ENCODE measurements at regions not wholly inside any gene's neighbourhood (a gene's known extent, or its start where the extent isn't known, plus 50 kb on each side); places are given as distances from the start of the nearest gene placed in this dataset.

DNA sequence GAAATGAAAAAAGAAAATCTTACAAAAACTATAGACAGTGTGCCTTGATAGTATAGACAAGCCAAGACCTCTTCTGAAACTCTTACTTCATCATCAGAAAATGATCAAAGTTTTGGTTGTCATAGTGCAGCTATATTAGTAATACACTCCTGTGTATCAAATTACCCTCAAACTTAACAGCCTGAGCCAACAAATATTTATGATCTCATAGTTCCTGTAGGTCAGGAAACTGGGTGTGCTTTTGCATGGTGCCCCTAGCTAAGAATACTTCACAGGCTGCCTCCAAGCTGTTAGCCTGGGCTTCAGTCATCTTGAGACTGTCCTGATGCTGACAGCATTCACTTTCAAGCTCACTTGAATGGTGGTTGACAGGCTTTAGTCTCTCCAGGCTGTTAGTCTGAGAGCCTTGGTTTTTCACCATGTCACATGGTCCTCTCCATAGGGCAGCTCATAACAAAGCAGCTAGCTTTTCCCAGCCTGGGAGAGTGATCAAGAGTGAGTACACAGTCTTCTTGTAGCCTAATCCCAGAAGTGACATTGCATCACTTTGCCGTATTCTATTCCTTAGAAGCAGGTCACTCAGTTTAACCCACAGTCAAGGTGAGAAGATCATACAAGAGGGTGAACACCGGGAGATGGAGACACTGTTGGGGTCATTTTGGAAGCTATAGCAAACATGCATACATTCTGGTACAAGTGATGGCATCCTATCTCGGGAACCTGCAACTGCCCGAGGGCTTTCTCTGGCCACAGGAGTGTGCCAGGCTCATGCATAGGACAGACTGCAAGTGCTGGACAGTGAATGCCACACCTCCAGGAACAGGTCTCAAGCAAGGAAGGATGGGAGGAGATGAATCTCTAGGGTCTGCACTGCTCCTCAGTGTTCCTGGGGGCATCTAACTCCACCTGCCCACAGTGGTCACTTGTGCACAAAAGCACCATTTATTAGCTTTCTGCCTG lies 173.4 kb upstream of the CADPS start:
- no peak for FAIRE-seq

DNA sequence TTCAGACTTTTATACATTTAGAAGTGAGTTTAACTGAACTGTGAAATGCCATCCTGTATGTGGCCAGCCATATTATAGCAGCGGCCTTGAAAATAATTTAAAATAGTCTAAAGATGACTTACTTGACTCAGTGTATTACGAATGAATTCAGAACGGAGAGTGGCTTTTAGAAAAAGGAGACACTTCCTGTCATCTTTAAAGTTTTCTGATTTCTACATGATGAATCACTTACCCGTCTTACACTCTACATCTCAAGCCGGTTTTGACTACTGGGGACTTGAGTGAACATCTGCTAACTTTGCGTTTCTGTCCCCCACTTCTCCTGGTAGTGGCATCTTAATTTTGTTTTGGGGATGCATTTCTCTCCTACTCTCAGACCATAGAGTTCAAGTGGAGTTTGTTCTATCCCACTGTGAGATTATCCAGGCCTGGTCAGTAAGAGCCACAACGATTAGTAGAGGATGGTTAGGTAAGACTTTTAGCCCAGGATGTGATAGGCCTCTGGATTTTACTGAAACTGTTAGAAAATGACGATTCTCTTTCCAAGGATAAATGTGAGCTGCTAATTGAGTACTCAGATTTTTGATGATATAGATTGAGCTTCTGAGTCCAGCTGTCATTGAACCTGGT lies 175.4 kb upstream of the CADPS start:
- no peak for FAIRE-seq

GRCh38 chr3:63051920-63052319 lies 176.7 kb upstream of the CADPS start:
- no peak for FAIRE-seq

DNA sequence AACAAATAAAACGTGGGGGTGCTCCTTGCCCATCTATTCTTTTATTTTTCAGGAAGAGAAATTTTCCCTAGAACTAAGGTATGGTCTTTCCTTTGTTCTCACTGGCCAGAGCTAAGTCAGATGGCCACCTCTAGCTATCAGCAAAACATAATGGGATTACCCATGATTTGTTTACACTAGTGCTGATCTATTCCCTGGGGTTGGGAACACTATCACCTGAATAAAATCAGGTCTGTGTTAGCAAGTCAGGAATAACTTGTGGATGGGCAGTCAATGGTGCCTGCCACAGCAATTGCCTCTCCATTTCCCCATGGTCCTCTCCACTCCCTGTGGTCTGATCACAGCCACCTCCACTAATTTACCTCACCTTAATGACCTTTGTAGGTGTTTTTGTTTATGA lies 181.7 kb upstream of the CADPS start:
- no peak for FAIRE-seq

DNA sequence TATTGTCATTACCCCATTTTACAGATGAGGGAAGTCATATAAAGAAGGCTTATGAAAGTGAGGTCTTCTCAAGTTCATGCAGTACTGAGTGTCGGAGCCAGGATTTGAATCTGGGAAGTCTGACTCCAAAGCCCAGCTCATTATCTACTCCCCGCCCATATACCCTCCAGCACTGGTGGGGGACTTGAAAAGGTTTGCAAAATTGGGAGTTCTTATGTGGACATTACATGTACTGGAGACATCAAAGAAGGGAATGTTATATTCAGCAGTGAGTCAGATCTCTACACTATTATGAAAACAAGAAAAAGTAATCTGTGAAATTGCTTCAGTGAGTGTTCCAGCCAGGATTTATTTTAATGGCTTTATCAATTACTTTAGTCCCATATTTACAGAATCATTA lies 185.2 kb upstream of the CADPS start:
- FAIRE-seq = no peak

DNA sequence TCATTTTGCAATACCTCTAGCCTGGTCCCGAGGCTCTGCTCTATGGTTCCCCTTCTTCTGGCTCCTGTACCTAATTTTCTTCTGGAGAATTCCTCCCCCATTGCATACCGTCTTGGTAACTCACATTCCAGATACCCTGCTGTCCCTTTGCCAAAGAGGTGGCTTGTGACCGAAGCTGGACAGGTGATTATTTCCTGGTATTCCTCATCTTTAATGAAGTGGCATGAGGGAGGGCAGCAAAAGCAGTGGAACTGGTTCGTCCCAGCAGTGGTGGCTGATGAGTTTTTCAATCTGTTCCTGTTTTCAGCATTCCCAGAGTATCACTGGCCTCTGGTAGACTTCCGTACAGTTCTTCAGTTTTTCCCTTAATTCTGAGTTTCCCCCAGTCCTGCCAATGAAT lies 186.2 kb upstream of the CADPS start:
- no peak for FAIRE-seq

DNA sequence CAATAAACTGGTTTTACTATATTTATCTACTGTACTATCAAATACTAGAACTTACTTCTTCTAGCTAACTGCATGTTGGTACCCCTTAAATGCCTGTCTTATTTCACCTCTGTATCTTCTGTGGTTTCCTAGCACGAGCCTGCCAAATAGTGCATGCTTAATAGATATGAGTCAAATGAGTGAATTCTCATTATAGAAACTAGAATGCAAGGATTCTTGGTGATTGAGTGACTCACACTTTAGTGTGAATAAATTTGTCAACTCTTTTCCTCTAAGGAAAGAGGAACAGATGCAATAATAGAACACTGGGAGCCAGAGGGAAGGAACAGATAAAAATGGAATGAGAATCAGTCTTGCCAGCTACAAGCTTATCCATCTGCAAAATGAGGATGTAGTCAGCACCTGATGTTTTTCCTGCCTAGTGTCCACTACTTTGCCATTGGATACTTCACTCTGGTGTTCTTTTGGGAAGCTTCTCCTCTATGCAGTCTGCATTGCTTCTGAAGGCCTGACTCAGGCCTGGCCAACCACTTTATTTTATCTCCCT lies 189.1 kb upstream of the CADPS start:
- peak; percentile 96 for FAIRE-seq

DNA sequence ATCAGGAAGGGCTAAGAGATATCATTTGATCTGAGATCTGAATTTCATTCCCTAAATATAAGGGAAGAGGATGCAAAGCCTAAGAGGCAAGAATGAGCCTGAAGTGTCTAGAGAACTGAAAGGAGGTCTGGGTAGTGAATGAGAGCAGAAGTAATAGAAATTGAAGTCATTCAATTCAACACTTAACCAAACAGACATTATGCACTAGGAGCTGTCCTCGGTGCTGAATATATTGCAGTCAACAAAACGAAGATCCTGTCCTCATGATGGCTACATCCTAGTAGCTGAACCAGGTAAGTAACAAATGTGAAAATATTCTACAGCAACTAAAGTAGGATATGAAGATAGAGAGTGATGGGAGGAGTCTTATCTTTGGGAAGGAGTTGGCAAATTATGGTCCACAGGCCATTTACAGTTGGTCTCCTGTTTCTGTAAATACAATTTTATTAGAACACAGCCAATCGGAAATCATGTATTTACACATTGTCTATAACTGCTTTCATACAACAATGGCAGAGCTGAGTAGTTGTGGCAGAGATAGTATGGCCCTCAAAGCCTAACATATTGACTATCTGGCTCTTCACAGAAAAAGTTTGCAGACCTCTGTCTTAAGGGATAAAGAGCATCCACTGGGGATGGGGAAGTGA lies 192.9 kb upstream of the CADPS start:
- FAIRE-seq = no peak

GRCh38 chr3:63069806-63070475 lies 194.7 kb upstream of the CADPS start:
- FAIRE-seq = peak; percentile 97

DNA sequence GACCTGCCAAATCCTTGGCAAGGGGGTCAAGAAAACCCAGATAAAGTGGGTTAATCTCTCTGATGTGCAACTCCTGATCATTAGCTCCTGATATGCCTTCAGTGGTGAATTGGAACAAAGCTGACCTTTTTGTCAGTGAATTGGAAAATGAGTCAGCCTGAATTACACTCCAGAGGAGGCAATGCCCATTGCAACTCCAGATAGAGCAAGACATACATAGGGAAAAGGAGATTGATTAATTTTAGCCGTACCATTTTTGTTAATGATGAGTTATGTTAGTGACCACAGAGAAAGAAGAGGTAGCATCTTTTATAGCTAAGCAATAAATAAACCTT lies 195.2 kb upstream of the CADPS start:
- FAIRE-seq = no peak

DNA sequence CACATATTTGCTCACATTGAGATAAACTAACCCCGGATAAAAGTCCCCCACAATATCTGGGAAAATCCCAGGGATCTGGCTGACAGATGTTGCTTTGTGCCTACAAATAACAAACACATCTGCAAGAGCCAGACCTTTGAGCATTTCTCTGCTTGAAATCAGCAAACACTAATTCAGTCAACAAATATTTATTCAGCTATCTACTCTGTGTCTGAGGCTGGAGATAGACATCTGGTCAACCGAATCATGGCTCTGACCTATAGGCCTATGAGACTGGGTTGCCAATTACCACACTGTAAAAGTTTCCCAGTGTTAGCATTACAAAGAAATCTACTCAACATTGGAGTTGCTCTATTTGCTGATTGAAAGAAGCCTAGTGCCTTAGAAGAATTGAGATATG lies 201.1 kb upstream of the CADPS start:
- peak; percentile 30 for FAIRE-seq

- FAIRE-seq = no peak
Measured at GRCh38 chr3:63086190-63086589, 191.9 kb upstream of the SYNPR start.

DNA sequence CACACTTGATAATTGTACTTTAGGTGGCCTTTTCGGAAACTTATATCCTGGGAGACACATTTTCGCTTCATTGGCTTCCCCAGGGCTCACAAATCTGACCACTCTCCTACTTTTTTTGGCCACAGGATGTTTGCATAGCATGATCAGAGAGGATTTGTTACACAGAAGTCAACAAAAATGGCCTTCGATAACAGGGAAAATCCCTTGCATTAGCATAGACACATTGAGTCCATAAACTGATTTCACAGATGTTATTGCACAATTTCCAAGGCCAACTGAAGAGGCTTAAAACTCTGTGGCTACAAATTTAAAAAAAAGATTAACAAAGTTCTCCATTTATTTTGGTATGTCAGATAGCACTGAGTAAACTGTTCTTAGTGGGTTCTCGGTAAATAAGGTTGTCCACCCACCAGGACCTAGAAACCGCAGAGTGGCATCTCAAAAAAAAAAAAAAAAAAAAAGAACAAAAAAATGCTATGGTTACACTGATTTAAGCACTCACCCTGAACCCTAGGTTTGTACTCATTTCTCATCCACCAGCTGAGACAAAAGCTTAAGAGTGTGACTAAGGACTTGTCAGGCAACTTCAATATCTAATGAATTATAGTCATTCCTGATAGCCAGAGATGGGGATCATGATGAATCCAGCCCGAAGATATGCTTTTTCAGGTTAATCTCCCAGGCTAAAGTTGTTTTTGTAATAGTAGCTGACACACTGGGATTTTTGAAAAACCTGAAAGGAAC lies 188.9 kb upstream of the SYNPR start:
- FAIRE-seq = no peak

GRCh38 chr3:63089751-63090132 lies 188.4 kb upstream of the SYNPR start:
- no peak for FAIRE-seq

DNA sequence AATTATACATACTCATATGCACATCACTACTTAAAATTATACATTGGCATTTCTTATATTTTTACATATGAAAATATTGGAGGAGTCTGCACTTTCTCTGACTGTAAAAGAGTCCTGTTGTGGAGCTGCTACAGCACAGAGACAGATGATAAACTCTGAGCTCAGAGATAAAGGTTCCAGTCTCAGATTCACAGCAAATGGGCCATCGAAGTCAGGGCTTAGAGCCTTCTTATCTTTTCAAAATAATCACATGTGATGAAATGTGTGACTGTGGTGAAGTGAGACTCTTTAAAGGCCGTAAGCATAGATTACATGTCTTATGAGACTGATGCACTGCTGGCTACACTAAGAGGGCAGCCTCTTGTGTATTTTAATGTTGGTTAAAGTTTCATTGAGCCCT lies 187.5 kb upstream of the SYNPR start:
- FAIRE-seq = no peak

DNA sequence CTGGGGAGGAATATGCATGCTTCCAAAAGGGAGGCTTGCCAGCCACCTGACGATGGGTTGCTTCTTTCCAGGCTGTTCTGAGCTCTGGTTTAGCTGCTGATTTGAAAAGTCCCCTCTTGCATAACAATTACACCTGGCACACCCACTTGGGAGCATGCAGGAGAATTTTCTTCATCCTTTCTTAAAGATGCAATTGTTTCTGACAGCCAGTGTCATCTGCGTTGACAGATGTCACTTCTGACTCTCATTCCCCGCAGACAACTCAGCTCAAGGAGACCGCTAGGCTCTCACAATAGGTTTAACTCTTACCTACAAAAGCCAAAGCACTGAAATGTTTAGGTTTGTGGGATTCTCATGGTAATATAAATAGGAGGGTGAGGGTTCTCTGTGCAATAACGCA lies 185.6 kb upstream of the SYNPR start:
- FAIRE-seq = no peak

- no peak for FAIRE-seq
Measured at GRCh38 chr3:63094642-63095408, 183.3 kb upstream of the SYNPR start.

DNA sequence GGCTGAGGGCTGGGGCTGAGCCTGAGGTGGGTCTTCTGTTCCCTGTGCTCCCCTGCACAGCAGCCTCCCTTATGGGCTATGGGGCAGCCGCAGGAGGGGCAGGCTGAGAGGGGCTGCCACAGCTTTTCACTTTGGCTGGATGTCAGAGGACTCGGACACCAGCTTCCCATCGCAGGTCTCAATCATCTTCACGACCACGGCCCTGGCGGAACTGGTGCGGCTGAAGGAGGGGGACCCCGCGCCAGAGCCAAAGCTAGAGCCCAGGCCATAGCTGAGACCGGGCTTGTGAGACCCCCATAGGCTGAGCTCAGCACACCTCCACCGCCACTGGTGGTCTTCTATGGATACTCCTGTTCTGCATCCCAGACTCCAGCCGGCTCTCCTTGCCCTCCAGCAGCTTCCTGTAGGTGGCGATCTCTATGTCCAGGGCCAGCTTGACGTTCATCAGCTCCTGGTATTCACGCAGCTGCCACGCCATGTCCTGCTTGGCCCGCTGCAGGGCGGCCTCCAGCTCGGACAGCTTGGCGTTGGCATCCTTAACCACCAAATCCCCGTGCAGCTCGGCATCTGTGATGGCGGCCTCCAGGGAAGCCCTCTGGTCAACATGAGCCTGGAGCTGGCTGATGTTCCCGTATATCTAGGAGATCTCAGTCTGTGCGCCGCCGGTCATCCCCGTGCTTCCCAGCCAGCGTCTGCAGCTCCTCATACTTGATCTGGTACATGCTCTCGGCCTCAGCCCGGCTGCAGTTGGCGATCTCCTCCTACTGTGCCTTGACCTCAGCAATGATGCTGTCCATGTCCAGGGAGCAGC lies 181.7 kb upstream of the SYNPR start:
- FAIRE-seq = no peak

DNA sequence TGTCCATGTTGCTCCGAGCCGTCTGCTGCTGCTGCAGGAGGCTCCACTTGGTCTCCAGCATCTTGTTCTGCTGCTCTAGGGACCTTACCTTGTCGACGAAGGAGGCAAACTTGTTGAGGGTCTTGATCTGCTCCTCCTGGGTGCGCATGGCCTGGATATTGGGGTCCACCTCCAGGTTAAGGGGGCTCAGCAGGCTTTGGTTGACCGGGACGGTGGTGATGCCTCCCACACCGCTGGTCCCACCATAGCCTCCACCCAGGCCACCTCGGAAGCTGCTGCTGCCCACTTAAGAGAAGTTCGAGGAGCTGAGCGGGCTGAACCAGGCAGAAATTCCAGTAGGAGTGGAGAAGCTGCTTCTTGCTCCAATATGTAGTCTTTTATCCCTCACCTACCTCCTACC lies 180.7 kb upstream of the SYNPR start:
- FAIRE-seq = no peak

DNA sequence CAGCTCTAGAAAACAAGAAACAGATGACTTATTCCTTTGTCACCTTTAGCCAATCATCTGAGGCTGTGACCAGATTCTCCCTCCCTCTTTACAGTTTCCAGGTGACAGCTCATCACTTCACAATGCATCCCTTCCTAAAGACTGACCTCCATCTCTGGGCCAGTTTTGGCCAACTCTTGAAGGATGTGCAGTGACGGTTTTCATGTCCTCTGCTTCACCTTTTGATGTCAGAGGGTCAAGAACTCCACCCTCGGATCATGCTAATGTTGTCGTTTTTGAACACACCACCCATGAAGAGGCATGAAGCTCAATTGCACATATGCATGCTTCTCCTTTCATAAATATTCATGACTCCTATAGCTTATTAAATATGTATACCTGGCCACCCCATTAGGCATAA lies 161.2 kb upstream of the SYNPR start:
- FAIRE-seq = no peak

GRCh38 chr3:63124090-63124489 lies 154.0 kb upstream of the SYNPR start:
- no peak for FAIRE-seq

Data from islet of Langerhans (tissue), 1 donor.